Iris pigment epithelial cell (primary cell): ENCODE measurements at regions not wholly inside any gene's neighbourhood (a gene's known extent, or its start where the extent isn't known, plus 50 kb on each side); places are given as distances from the start of the nearest gene placed in this dataset.

Experiments
- DNase-seq: peaks from one replicate; pipeline ENCODE4 v3.0.0-alpha.2; 2011; ENCODE audit warnings: low read depth

DNA sequence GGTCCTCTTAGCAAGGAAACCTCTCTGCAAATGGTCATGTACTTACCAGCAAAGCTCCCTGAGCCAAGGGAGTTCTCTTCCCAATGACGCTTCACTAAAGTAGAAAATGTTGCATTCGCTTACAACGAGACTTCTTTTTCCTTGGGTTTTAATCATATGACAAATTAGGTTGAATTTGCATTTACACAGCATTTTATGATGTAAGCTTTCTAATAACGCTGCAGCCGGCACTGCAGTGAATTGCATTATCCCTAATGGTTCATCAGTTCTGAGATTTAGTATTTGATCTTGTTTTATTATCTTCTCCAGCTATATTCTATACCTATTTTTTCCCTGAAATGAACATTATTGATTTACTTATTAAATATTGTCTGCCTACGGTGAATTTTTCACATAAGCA, 339.3 kb upstream of the PFKP start:
- DNase-seq: no peak

DNA sequence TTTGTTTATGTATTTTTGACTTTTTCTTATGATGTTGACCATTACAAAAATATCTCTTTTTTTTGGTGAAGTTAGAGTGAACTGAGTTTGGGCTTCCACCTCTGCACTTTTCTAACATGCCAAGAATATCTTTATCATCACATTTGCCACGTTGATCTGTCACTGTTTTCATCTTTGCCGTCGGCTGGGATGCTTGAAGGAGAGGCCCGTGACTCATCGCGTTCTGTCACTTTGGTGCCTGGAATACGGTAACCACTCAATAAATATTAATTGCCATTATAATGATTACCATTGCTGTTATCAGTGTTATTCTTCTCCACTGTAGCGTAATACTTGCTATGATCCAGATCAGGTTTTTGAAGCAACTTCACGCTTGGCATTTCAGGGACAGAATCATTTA, 350.8 kb upstream of the PFKP start:
- DNase-seq: no peak

DNA sequence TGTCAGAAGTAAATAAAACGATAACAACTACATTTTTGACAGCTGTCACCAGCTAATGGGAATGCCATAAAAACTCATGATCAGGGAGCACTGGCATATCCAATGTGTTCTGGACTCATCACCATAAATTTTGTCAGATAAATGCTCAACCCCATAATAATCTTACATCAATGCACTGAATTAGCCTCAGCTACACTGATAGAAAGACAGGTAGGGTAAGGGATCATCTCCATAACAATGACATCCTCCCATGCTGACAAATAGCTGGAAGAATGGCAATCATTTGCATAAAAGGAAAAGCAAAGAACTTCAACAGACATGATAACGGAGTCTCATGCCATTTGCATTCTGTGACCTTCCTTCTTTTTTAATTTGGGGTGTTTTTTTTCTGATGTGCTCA, 352.8 kb upstream of the PFKP start:
- DNase-seq: no peak

DNA sequence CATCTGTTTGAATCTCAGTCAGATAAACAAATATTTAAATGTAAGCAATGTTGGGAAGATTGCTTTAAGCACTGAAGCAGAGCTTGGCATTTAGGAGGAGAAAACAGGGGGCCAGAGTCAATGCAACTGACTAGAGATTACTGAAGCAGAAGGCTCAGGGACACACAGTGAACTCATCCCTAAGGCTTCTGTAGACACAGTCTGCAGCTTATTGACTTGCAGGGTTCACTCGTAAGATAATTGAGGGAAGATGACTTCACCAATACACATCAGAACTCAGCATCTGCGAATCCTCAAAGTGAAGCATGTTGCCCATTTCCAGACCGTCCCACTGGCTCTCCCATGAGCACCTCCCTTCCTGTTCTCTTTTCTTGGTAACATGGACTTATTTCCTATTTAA, 363.4 kb upstream of the PFKP start:
- no peak for DNase-seq

DNA sequence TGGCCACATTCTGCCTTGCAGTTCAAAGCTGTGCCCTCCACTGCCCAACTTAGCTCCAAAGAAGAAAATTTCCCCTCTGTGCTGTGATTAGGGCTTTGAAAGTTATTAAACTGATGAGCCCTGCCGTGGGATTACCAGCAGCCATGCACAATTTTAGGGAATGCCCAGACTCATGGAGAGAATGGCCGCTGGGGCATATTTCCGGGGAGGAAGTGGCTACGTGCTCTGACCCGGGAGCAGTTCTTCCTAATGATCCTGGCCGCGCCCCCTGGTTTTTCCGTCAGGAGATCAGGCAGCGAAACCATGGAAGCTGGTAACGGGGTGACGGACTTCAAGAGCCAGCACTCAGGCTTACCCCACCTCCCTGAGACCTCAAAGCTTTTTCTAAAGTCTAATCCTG, 365.5 kb upstream of the PFKP start:
- DNase-seq: no peak

DNA sequence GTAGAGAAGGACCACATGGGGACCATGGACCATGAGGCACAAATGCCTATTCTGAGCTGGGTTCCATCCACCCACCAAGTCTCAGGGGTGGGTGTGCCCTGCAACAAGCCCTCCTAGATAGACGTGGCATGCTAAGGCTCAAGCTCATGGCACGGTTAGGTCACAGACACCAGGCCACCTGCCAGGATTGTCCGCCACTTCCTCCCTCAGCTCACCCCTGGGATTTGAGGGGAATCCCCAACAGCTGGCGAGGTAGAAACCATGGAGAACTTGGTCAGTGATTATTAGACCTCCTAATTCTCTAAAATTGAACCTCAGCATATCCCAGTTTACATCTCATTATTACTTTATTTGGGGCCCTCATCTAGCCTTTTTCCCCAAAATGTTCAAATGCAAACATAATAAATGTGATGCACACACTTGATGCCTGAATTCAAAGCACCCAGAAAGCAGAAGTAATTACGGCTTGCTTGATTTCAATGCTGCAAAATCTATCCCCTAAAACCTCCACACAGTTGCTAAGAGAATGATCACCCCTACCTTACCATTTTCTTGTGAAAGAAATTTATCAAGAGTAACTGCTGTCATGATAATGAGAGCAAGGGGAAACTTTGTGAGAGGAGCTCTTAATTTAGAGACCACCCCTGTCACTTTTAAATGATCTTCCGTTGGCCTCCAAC, 366.6 kb upstream of the PFKP start:
- no peak for DNase-seq

DNA sequence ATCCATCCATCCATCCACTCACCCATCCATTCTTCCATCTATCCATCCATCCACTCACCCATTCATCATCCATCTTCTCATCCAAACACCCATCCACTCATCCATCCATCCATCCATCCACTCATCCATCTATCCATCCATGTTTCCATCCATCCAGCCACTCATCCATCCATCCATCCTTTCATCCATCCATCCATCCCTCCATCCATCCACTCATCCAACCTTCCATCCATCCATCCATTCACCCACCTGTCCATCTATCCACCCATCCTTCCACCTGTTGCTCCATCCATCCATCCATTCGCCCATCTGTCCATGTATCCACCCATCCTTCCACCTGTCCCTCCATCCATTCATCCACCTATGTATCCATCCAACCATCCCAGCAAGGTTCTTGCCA, 378.4 kb upstream of the PFKP start:
- no peak for DNase-seq

DNA sequence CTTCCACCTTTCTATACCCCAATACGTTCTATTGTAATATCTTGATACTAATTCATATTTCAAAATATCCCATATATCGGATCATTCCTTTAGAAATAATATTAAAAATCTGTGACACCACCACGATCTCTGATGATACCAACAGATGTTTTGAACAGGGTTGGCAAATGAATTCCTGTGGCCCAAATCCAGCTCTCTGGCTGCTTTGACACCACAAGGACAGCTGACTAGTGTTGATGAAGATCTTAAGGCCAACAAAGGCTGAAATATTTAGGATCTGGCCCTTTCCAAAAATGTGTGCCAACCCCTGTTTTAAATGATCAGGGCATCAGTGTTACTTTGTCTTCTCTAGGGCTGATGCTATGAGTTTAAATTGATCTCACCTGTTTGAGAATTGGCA, 380.7 kb upstream of the PFKP start:
- DNase-seq: no peak

DNA sequence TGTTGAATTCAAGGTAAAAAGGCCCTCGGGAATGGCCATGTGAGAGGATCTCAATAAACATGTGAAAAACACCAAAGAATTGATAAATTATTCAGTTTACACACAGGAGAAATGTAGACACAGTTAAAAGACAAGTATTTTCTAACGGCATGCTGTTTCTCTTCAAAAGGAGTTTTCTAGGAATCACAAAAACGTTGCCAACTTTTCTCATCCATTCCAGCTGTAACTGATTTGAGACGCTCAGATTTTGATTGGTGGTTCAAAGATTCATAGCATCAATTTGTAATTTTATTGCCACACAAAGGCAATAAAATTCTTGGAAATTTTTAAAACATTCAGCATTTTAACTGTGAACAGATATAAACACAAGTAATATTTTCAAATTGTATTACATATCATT, 384.9 kb upstream of the PFKP start:
- no peak for DNase-seq

DNA sequence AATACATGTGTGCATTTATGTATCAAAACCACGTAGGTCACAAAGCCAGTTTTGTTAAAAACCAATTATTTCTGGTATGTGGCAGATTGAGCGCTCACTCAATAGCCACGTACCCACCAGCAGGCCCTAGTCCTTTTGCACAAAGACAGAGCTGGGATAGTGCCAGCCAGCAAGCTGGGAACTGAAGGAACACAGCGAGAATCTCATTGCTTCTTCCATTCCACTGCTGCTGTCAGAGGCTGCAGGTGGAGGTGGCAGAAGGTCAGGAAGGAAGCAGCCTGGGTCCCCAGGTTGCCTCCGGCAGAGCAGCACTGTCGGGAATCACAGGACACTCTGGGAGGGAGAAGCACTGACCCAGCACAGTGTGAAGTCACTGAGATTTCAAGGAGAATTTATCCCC, 385.5 kb upstream of the PFKP start:
- no peak for DNase-seq

DNA sequence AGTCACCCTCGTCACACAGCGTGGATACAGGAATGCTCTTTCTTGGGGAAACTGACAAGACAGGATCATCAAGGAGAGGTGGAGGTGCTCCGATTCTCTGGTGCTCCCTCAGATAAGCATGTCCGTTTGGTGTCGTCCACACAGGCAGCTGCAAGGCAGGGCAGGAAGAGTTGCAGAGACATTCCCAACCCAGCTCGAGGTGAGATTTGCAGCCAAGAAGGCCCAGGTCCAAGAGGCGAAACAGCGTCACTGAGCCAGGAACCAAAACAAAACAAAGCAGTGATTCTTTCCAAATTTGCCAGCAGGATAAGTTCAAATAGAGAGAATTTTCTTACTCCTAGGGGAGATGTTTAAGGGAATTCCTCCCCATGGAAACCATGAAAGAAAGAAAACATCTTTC, 386.5 kb upstream of the PFKP start:
- DNase-seq: no peak

DNA sequence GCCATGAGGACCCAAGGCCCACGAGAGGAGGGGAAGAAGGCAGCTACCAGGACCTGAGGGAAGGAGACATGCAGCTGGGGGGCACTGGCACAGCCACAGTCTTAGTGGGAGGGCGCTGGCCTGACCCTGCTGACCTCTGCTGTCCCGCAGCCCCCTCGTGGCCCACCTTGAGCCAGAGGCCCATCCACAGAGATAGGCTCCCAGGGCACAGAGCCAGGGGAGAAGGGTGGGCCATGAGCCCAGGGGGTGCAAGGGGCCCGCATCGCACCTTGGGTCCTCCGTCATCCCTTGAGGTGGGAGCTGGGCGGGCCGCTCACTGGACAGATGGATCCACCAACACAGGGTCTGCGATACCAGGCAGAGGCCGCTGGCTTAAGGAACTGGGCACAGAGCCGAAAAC, 387.7 kb upstream of the PFKP start:
- DNase-seq: no peak

DNA sequence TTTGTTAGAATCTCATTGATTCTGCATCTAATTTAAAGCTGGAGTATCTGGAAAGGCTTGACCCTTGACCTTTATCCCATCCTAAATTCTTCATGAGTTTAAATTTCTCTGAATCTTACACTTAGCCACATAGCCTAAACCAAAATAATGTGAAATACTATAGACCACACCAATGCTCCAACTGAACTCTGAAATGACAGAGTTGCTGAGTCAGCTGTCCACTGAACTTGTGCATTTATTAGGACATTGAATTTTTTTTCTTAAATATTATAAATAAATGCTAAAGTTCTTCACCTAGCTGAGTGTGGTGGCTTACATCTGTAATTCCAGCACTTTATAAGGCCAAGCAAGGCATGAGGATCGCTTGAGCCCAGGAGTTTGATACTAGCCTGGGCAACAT, 390.9 kb upstream of the PFKP start:
- DNase-seq: no peak

DNA sequence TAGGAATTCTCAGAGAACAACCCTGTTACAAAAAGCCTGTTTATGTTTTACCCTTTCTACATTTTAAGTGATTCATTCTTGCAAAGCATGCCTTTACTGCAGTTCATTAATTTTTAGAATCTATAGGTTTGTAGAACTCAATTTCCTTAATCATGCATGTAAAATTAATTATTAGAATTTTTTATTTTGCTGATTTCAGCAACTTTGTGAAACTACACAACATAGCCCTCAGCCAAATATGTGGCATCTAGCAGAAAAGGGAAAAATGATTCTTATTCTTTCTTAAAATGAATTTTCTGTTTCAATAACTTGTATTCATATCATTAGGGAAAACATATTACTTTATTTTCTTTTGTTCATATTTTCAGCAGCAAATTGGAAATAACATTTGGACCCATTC, 392.9 kb upstream of the PFKP start:
- no peak for DNase-seq

DNA sequence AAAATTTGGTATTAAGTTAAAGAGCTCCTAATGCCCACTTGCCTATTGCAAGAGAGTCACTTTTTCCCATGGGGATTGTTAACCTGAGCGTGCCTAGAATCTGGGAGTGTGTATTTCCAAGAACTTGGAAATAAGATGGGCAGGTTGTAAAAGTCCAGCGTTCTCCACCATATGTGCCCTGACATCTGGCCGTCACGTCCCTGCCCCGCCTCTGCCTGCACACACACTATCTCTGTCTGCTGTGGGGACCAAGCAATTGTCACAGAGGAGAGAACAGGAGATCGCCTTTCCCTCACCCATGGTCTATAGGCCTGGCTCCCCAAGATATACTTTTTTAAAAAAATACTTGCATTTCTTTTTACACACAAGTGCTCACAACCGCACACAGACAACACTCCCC, 396.5 kb upstream of the PFKP start:
- no peak for DNase-seq

DNA sequence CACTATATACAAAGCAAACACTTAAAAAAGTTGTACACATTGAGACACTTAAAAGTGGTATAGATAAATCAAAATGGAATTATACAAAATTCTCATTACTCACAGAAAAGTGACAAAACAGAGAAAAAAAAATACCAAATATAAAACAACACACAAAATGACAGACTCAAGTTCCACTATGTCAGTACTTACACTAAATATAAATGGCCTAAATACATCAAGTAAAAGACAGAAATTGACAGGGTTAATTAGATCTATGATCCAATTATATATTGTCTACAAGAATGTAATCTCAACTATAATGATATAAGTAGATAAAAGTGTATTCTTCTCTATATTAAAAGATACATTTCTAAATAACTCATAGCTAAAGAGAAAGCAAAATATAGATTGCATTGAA, 401.6 kb upstream of the PFKP start:
- no peak for DNase-seq

DNA sequence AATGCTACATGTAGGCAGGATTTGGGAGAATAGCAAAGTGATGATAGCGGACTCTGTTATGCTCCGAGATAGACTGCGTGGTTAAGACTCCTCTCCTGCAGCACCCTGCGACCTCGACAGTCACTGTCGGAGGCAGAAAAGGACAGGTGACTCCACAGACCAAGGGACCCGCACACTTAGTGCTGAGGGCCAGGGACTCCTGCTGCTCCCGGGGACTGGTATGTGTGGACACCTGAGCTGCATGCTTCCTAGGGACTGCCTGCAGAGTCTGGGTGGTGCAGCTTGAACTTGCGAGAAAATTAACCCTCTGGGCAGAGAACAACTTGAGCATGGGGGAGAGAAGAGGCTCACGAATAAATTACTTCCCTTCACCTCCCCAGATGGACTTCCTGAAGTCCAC, 407.1 kb upstream of the PFKP start:
- no peak for DNase-seq

DNA sequence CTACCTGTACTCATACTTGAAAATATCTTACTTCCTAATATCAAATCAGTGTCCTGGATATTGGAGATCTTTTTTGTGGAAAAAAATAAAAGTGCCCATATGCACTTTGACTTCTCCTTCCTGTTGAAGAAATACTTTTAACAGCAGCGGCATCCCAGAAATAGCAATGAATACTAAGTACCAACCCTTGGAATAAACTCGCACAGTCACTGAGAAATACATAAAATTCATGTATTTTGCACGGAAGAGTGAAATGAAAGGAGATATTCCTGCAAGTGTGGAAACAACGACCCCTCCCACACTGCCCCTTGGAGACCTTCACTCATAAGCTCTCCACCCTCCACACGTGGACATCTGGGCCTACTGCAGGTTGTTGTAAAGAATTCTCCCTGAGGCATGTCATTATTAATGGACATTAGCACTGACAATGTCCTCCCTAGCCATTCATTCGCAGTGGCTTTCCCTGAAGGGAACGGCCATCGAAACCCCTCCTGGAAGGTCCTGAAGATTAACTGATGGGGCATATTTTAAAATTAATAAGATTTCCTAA, 407.6 kb upstream of the PFKP start:
- DNase-seq: no peak

DNA sequence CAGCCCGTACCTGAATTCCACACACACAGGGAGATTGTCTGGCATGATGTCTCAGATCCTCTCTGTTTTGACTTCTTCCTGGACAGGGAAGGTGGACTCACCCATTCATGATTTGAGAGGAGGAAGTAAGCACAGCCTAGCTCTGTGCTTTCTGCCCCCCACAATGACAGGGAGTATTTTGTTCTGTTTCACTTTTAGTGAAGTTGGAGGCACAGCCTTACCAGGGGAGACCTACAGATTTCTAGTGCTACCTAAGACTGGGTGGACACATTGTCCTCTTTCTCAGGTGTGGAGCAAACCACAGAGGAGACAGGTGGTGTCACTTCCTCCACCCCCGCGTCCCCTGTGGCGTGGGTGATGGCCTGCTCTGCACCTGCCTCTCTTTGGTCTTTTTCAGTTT, 408.6 kb upstream of the PFKP start:
- no peak for DNase-seq

DNA sequence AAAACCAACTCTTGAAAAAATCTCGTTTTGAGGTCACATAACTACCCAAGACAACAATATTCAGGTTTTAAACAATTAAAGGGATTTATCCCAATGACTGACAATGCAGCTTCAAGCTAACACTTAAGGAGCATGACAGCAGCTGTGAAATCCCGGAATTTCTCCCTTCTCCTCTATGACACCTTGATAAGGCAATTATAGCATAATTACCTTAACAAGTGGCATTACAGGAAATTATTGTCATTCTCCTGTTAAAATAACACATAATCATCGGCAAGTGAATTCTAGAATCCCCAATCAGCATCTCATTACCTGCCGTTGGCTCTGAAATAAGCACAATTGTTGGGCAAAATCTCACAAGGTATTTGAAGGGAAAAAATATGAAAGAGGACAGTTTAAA, 417.0 kb upstream of the PFKP start:
- DNase-seq: no peak

DNA sequence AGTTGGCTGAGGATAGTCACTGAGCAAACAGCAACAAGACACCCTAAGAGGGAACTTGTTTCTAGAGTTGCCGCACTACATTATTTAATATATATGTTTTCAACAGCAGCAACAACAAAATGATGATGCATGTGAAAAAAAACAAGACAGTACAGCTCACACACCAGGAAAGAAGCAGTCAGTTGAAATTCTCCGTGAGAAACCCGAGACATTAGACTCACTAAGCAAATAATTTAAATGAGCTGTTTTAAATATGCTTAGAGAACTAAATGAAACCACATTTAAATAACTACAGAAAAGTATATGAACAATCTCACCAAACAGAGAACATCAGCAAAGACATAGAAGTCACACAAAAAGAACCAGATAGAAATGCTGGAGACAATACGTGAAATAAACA, 426.3 kb upstream of the PFKP start:
- DNase-seq: no peak

DNA sequence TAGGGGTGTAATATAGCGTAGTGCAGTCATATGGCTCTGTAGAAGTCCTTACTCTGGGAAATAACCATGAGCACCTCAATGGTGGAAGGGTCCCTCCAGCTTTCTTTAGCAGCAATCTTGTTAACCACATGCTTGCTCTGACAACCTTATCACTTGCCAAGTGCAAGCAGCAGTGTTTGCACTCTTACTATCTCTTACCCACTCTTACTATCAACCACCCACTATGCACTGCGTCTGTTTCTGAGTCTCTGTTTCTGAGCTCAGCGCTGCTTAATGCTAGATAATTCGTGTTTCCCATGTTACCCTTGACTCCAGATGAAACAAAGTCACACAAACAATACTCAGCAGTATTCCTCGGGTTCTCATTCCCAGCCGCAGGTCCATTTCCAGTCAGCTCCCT, 433.7 kb upstream of the PFKP start:
- DNase-seq: no peak

DNA sequence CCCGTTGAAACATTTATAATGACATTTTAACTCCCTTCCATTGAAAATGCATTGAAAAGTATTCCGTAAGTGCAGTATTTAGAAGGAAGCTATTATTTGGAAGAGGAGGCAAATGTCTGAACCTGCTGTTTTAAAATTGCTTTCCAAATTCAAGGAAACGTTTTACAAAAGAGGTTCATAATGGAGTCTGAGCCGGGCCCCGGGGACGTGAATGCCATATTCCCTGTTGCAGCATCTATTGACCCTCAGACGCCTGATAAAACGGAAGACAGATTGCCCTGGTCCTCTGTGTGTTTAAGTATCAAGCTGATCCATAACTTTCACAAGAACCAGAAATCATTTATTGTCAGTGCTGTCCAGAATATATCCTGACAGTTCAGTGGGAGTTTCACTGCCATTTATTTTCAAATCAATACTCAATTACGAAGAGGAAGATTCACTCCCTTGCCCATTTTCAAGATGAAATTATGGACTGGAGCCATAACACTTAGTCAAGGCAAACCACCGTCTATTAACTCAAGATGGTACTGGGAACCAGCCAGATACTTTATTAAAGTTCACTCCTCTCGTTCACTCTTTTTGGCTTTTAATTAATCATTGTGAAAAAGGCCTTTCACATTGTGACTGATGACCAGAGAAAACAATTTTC, 435.7 kb upstream of the PFKP start:
- DNase-seq: no peak

DNA sequence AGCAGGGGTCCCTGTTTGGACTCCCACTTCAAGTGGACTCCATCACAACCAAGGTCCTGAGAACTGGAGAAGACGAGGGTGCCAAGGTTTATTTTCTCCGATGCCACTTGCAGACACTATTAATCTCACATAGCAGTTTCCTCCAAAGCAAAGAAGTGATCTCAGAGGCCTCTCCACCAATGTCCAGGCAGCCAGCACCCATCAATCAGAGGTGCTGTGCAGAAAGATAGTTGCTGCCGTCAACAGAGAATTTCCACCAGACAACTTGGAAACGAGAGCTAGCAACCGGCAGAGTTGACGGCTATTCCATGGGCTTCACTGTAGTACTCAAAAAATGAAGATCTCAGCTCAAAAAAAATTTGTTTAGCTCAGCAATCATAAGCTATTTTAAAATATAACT, 438.6 kb upstream of the PFKP start:
- DNase-seq: no peak
